Colonic mucosa (tissue), 4 donors: ENCODE measurements at regions not wholly inside any gene's neighbourhood (a gene's known extent, or its start where the extent isn't known, plus 50 kb on each side); places are given as distances from the start of the nearest gene placed in this dataset.
"Not testable (repeated sequence)": the region's sequence is repeated elsewhere in the genome, so short reads cannot be mapped to it uniquely, and the experiment has no call there.

Experiments
- DNase-seq: peaks from one replicate; pipeline ENCODE4 v3.0.0-alpha.2; 2020
- H3K27ac ChIP-seq: fragments of 200-600 bp; one replicate; pipeline ENCODE4 v1.8.0; 2021
- H3K27me3 ChIP-seq: fragments of 200-600 bp; one replicate; pipeline ENCODE4 v1.8.0; 2021
- H3K36me3 ChIP-seq: fragments of 200-600 bp; one replicate; pipeline ENCODE4 v1.8.0; 2021
- H3K4me1 ChIP-seq: fragments of 200-600 bp; one replicate; pipeline ENCODE4 v1.8.0; 2021; ENCODE audit warnings: mild to moderate bottlenecking
- H3K4me3 ChIP-seq: fragments of 200-600 bp; one replicate; pipeline ENCODE4 v1.8.0; 2021
- H3K9ac ChIP-seq, 2 donors: one replicate each; pipeline ENCODE4 v1.7.0; 2013; ENCODE audit warnings: control low read depth in 2 of 2, low read depth in 2 of 2, low read length in 2 of 2
- H3K9me3 ChIP-seq: fragments of 200-600 bp; one replicate; pipeline ENCODE4 v1.8.0; 2021
- CTCF ChIP-seq: fragments of 200-600 bp; IDR thresholded peaks from one replicate; pipeline ENCODE4 v1.8.0; 2022; ENCODE audit warnings: antibody characterized with exemption, mild to moderate bottlenecking
- intact Hi-C: fragments of 100-400 bp; cut with DNase I; formaldehyde crosslinking; loops from one replicate; pipeline ENCODE4 v1.14.1; 2022
- donor health status: healthy.
- donor health status: DM: no; HTN: no; CAD: no.
- donor health status: DM: no; HTN: no; CAD: no.

- no peak for TF ChIP-seq CTCF
- no peak overlapping the region for H3K9ac ChIP-seq
- no peak overlapping the region for H3K4me3 ChIP-seq
- no peaks in the 10 kb centered on the region for H3K4me1 ChIP-seq
- DNase-seq, result no peak
- H3K27ac ChIP-seq, result no peak overlapping the region
- no peaks in the 10 kb centered on the region for H3K9me3 ChIP-seq
- no peaks in the 10 kb centered on the region for H3K27me3 ChIP-seq
- intact Hi-C loops, result no loop called here
- H3K36me3 ChIP-seq, result no peaks in the 10 kb centered on the region
These were observed 139.1 kb upstream of the STK32A start for GRCh38 chr5:147095740-147096139.

GRCh38 chr5:147098233-147098790 is 136.5 kb upstream of the STK32A start:
- Histone ChIP-seq H3K4me1 (no peaks in the 10 kb centered on the region), H3K27ac (no peak overlapping the region), H3K27me3 (no peaks in the 10 kb centered on the region), H3K4me3 (no peak overlapping the region), H3K9ac (no peak overlapping the region), H3K36me3 (no peaks in the 10 kb centered on the region), H3K9me3 (no peaks in the 10 kb centered on the region)
- TF ChIP-seq CTCF, result peak; percentile 40
- peak; percentile 31 for DNase-seq
- intact Hi-C loops, result loop anchor here (2.0 kb wide), 1 partner anchor 88 kb away; no protein-coding TSS in a partner anchor

GRCh38 chr5:147101659-147102369 is 133.0 kb upstream of the STK32A start:
- Histone ChIP-seq H3K9ac (no peak overlapping the region), H3K4me1 (no peaks in the 10 kb centered on the region), H3K27me3 (no peaks in the 10 kb centered on the region), H3K27ac (no peak overlapping the region), H3K4me3 (no peak overlapping the region), H3K36me3 (no peaks in the 10 kb centered on the region), H3K9me3 (no peaks in the 10 kb centered on the region)
- intact Hi-C loops, result no loop called here
- no peak for TF ChIP-seq CTCF
- no peak for DNase-seq

- DNase-seq, result no peak
- Histone ChIP-seq H3K27me3 (no peaks in the 10 kb centered on the region), H3K4me1 (no peaks in the 10 kb centered on the region), H3K36me3 (no peaks in the 10 kb centered on the region), H3K9ac (no peak overlapping the region), H3K4me3 (no peak overlapping the region), H3K9me3 (no peaks in the 10 kb centered on the region), H3K27ac (no peak overlapping the region)
- intact Hi-C loops, result no loop called here
- no peak for TF ChIP-seq CTCF
These were observed 121.9 kb upstream of the STK32A start for GRCh38 chr5:147112899-147113298.

GRCh38 chr5:147113967-147114366 is 120.9 kb upstream of the STK32A start:
- intact Hi-C loops, result no loop called here
- DNase-seq, result no peak

GRCh38 chr5:147139759-147140158 is 95.1 kb upstream of the STK32A start:
- H3K9me3 ChIP-seq, H3K4me3 ChIP-seq, H3K27me3 ChIP-seq, H3K9ac ChIP-seq, H3K27ac ChIP-seq, intact Hi-C loops, H3K4me1 ChIP-seq, DNase-seq, H3K36me3 ChIP-seq: not testable (repeated sequence)

More at GRCh38 chr5:147113967-147114366, 120.9 kb upstream of the STK32A start:
- no peaks in the 10 kb centered on the region for H3K4me1 ChIP-seq
- H3K9ac ChIP-seq, result no peak overlapping the region
- no peaks in the 10 kb centered on the region for H3K27me3 ChIP-seq
- no peak overlapping the region for H3K4me3 ChIP-seq
- no peak overlapping the region for H3K27ac ChIP-seq
- no peaks in the 10 kb centered on the region for H3K36me3 ChIP-seq
- TF ChIP-seq CTCF, result no peak
- H3K9me3 ChIP-seq, result no peaks in the 10 kb centered on the region
